SK-N-SH (cell line): ENCODE measurements at regions not wholly inside any gene's neighbourhood (a gene's known extent, or its start where the extent isn't known, plus 50 kb on each side); places are given as distances from the start of the nearest gene placed in this dataset.

ENCODE experiments used
- POLR2AphosphoS5 ChIP-seq: IDR thresholded peaks from 2 replicates; pipeline ENCODE4 v1.6.1; 2012; ENCODE audit warnings: low read depth, low read length
- TF ChIP-seq, protein P1 (sequence below): fragments of 200-600 bp; sonication (generic); IDR thresholded peaks from 2 replicates; pipeline ENCODE4 v1.6.1; 2017; ENCODE audit warnings: antibody characterized with exemption, mild to moderate bottlenecking, moderate library complexity
- TF ChIP-seq, protein P2 (sequence below): IDR thresholded peaks from 2 replicates; pipeline ENCODE4 v1.6.1; 2012; ENCODE audit warnings: mild to moderate bottlenecking, low read depth, low read length, moderate library complexity

DNA sequence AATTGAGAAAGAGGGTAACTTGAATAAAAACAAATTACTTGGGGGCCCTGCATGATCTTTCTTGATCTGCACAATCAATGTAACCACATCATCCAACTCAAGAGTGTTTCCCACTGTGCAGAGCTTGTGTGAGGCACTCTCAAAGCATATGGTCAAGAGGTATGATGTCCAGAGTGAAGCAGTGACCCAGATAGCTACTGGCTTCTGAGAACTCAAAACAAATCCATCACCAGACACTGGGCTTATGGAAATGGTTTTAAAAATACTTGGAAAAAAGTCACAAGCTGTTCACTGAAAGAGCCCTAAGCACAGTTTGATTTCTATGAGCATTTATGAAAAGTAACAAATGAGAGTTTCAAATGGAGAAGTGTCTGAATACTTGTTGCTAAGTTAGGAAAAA lies 361.0 kb downstream of the GRXCR1 start:
- TF ChIP-seq, protein P1, sequence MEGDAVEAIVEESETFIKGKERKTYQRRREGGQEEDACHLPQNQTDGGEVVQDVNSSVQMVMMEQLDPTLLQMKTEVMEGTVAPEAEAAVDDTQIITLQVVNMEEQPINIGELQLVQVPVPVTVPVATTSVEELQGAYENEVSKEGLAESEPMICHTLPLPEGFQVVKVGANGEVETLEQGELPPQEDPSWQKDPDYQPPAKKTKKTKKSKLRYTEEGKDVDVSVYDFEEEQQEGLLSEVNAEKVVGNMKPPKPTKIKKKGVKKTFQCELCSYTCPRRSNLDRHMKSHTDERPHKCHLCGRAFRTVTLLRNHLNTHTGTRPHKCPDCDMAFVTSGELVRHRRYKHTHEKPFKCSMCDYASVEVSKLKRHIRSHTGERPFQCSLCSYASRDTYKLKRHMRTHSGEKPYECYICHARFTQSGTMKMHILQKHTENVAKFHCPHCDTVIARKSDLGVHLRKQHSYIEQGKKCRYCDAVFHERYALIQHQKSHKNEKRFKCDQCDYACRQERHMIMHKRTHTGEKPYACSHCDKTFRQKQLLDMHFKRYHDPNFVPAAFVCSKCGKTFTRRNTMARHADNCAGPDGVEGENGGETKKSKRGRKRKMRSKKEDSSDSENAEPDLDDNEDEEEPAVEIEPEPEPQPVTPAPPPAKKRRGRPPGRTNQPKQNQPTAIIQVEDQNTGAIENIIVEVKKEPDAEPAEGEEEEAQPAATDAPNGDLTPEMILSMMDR = no peak
- TF ChIP-seq, protein P2, sequence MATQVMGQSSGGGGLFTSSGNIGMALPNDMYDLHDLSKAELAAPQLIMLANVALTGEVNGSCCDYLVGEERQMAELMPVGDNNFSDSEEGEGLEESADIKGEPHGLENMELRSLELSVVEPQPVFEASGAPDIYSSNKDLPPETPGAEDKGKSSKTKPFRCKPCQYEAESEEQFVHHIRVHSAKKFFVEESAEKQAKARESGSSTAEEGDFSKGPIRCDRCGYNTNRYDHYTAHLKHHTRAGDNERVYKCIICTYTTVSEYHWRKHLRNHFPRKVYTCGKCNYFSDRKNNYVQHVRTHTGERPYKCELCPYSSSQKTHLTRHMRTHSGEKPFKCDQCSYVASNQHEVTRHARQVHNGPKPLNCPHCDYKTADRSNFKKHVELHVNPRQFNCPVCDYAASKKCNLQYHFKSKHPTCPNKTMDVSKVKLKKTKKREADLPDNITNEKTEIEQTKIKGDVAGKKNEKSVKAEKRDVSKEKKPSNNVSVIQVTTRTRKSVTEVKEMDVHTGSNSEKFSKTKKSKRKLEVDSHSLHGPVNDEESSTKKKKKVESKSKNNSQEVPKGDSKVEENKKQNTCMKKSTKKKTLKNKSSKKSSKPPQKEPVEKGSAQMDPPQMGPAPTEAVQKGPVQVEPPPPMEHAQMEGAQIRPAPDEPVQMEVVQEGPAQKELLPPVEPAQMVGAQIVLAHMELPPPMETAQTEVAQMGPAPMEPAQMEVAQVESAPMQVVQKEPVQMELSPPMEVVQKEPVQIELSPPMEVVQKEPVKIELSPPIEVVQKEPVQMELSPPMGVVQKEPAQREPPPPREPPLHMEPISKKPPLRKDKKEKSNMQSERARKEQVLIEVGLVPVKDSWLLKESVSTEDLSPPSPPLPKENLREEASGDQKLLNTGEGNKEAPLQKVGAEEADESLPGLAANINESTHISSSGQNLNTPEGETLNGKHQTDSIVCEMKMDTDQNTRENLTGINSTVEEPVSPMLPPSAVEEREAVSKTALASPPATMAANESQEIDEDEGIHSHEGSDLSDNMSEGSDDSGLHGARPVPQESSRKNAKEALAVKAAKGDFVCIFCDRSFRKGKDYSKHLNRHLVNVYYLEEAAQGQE = no peak
- TF ChIP-seq POLR2AphosphoS5 = no peak
